A549 (cell line): ENCODE measurements at regions not wholly inside any gene's neighbourhood (a gene's known extent, or its start where the extent isn't known, plus 50 kb on each side); places are given as distances from the start of the nearest gene placed in this dataset.

ENCODE experiments used
- CTCF ChIP-seq: fragments of >200 bp; sonication (Bioruptor Twin); formaldehyde crosslinking; IDR thresholded peaks from 3 replicates; pipeline ENCODE4 v1.5.1; 2016
- GATA3 ChIP-seq: IDR thresholded peaks from 2 replicates; pipeline ENCODE4 v1.6.1; 2012; ENCODE audit warnings: borderline replicate concordance
- MAZ ChIP-seq: fragments of 150-350 bp; IDR thresholded peaks from 2 replicates; pipeline ENCODE4 v1.6.1; 2014; ENCODE audit warnings: antibody characterized with exemption, low read depth, low read length, borderline replicate concordance
- NFE2L2 ChIP-seq: fragments of 150-350 bp; conservative IDR thresholded peaks from 2 replicates; pipeline ENCODE4 v1.6.1; 2014; ENCODE audit warnings: low read length
- NR3C1 ChIP-seq: fragments of >200 bp; sonication (Bioruptor Twin); formaldehyde crosslinking; IDR thresholded peaks from 3 replicates; pipeline ENCODE4 v1.6.1; 2017
- POLR2A ChIP-seq: IDR thresholded peaks from 2 replicates; pipeline ENCODE4 v1.6.1; 2012; ENCODE audit warnings: mild to moderate bottlenecking, low read length
- POLR2AphosphoS2 ChIP-seq: conservative IDR thresholded peaks from 2 replicates; pipeline ENCODE4 v1.6.1; 2012; ENCODE audit warnings: low read length, improper control_type of control experiment, inconsistent platforms
- TF ChIP-seq, protein P1 (sequence below): IDR thresholded peaks from 2 replicates; pipeline ENCODE4 v1.6.1; 2012
- TF ChIP-seq, protein P2 (sequence below): fragments of >200 bp; sonication (Bioruptor Twin); formaldehyde crosslinking; IDR thresholded peaks from 2 replicates; pipeline ENCODE4 v1.6.1; 2016

DNA sequence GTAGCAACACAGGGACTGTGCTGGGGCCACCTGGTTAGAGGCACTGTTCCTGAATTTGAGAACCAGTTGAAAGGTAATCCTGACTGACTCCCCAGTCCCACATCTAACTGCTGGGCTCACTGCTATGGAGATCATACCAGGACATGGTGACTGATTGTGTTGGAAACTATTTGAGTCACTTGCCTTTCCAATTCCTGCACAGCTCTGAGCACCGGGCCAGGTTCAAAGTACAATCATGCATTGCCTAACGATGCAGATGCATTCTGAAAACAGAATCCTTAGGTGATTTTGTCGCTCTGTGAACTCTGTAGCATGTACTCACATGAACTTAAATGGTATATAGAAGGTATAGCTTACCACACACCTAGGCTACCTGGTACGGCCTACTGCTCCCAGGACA is 215.3 kb downstream of the BMP7 start:
- TF ChIP-seq CTCF, result no peak
- no peak for TF ChIP-seq GATA3
- TF ChIP-seq MAZ, result no peak
- no peak for TF ChIP-seq NR3C1
- TF ChIP-seq, protein P1, sequence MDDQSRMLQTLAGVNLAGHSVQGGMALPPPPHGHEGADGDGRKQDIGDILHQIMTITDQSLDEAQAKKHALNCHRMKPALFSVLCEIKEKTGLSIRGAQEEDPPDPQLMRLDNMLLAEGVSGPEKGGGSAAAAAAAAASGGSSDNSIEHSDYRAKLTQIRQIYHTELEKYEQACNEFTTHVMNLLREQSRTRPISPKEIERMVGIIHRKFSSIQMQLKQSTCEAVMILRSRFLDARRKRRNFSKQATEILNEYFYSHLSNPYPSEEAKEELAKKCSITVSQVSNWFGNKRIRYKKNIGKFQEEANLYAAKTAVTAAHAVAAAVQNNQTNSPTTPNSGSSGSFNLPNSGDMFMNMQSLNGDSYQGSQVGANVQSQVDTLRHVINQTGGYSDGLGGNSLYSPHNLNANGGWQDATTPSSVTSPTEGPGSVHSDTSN, result no peak
- TF ChIP-seq POLR2A, result no peak
- TF ChIP-seq, protein P2, sequence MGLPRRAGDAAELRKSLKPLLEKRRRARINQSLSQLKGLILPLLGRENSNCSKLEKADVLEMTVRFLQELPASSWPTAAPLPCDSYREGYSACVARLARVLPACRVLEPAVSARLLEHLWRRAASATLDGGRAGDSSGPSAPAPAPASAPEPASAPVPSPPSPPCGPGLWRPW, result no peak
- no peak for TF ChIP-seq POLR2AphosphoS2
- no peak for TF ChIP-seq NFE2L2
